ENCODE measurements at regions not wholly inside any gene's neighbourhood (a gene's known extent, or its start where the extent isn't known, plus 50 kb on each side); places are given as distances from the start of the nearest gene placed in this dataset.

GRCh38 chrX:20320461-20321159 lies 53.9 kb upstream of the RPS6KA3 start:
- DNase-seq (ENCODE audit: low spot score) = no peak

- no peak for DNase-seq (ENCODE audit: low spot score)
These were observed 52.3 kb upstream of the RPS6KA3 start for GRCh38 chrX:20319054-20319453.

DNA sequence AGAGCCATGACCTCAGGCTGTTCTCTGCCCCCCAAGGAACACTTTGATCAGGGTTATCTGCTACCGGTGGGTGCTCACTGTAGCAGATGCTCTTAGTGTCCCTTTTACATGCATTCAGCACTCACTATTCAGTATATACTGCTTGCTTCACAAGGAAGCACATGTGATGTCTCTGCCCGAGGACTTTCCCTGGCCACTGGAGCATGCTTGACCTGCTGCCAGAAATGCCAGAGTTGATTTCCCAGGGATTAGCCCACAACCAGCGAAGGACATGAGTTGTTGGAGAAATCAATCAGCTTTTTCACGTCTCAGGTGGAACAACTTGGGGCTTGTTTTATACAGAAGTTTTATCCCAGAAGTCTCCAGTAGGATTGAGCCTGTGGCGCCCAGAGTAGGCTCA lies 51.2 kb upstream of the RPS6KA3 start:
- no peak for DNase-seq (ENCODE audit: low spot score)

All from iPS-NIHi11 (cell line).